HG03571 (cell line): ENCODE measurements at regions not wholly inside any gene's neighbourhood (a gene's known extent, or its start where the extent isn't known, plus 50 kb on each side); places are given as distances from the start of the nearest gene placed in this dataset.

Source experiments
- ATAC-seq: cut with Tn5 transposase; IDR thresholded peaks from one replicate; pipeline ENCODE4 v1.9.1; 2021; ENCODE audit not compliant: unreplicated experiment

GRCh38 chr6:139588076-139588639 lies 213.7 kb upstream of the CITED2 start:
- no peak for ATAC-seq

DNA sequence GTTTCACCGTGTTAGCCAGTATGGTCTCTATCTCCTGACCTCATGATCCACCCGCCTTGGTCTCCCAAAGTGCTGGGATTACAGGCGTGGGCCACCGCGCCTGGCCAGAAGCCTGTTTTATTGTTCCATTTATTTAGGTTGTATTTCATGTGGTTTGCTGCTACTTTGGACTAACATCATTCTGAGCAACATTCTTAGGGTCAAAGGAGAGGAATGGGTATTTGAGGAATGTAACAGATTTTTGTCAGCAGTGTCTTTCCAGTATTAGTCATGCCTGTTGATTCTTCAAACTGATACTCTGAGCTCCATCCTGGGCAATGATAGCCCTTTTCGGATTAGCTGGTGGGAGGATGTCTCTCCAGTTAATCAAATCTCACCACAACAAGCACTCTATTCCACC lies 213.0 kb upstream of the CITED2 start:
- no peak for ATAC-seq

DNA sequence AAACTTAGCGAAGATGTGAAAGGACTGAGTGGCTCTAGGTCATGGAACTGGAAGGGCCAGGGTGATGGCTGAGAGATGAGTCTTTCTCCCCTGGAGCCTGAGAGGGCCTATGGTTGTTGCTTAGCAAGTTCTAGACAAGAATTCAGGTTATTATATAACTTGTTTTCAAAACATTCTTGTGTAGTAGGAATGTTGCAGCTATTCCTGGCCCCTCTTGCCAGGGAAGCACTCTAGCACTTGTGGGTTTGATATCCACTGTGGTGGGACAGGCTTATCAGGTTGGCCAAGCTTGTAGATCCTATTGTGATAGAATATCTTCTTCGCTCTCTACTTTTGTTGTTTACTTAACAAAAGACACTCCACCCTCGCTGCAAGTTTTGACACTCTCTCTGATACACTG lies 211.8 kb upstream of the CITED2 start:
- ATAC-seq = no peak

GRCh38 chr6:139584599-139584998 lies 210.2 kb upstream of the CITED2 start:
- no peak for ATAC-seq

GRCh38 chr6:139583420-139583819 lies 209.0 kb upstream of the CITED2 start:
- no peak for ATAC-seq

DNA sequence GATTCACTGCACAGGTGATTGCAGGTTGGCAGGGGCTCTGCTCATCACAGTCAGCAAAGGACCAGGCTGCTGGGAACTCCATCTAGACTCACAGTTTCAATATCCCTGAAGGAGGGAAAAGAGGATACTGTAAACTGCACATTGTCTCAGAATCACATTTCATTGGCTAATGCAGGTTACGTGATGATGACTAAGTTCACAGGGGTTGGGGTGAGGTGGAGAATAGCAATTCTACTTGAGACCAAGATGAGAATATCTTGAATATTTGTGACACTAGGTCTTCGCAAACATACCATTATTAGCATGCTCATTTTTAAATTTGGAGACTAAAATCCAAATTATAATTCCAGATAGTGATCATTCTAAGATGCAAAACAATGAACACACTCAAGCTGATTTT lies 208.5 kb upstream of the CITED2 start:
- no peak for ATAC-seq

DNA sequence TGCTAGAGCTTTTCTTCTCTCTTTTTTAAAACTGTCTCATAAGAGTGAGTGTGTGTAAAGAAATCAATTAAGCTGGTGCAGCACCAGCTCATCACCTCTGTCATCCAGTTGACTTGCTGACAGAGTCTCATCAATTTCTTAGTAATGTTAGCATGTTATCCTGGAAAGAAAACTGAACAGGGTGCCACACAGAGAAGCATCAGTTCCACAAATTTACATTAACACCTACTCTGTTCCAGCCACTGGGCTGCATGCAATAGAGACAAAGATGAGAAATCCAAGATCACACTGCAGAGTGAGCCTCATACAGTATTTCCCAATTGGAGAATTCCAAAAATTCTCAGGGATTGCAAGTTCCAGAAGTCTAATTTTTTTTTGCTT lies 207.0 kb upstream of the CITED2 start:
- ATAC-seq = no peak

GRCh38 chr6:139580592-139581484 lies 206.4 kb upstream of the CITED2 start:
- no peak for ATAC-seq

DNA sequence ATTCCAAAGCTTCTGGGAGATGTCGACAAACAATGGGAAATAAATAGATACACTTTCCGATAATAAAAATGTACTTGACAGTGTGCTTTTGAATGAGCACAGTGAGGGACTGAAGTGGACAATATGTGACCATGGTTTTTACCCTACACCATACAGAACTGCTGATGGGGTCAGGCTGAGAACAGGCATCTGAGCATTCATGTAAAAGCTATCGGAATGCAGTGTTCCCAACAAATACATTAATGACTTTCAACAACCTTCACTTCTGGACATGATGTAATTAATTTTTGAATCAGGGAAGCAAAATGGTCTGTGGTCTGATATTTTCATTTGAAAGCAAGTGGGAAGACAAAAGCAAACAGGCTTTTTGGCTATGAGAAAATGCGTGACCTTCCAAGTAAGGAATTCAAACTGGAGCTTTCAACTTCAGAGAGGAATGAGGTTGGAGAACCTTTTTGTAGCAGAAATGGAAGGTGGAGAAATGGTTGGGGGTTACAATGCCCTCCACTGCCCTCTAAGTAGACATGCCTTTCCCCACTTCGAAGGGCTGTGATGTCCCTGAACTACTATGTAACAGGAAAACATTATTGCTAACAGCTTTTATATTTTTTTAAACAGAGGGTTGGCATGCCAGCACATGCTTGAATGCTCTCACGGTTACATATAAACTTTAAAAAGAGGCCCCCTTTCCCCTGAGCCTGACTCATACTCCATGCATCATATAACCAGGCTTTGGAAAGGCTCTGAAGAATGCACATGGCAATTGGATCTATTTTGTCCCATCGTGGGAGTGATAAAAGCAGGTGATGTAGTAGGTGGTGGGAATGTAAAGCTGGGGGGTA lies 203.5 kb upstream of the CITED2 start:
- no peak for ATAC-seq

GRCh38 chr6:139577124-139577762 lies 202.8 kb upstream of the CITED2 start:
- no peak for ATAC-seq

GRCh38 chr6:139572001-139572400 lies 197.6 kb upstream of the CITED2 start:
- ATAC-seq = no peak

GRCh38 chr6:139570166-139570565 lies 195.7 kb upstream of the CITED2 start:
- no peak for ATAC-seq

DNA sequence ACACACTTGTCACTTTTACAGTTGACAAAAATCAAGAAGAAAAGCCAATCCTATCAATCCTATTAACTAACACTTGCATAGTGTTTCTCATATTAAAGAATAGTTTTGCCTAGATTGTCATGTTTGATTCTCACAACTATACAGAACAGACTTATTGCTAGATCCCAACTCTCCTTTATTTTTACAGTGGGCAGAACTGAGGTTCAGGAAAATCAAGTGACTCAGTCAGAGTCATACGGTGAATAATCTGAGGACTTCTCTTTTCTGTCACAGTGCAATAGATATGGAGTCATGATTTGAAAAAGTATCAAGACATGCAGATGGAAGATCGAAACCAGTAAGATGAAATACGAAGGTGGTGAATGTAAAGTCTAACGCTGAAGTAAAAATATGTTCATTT lies 195.1 kb upstream of the CITED2 start:
- ATAC-seq = no peak

DNA sequence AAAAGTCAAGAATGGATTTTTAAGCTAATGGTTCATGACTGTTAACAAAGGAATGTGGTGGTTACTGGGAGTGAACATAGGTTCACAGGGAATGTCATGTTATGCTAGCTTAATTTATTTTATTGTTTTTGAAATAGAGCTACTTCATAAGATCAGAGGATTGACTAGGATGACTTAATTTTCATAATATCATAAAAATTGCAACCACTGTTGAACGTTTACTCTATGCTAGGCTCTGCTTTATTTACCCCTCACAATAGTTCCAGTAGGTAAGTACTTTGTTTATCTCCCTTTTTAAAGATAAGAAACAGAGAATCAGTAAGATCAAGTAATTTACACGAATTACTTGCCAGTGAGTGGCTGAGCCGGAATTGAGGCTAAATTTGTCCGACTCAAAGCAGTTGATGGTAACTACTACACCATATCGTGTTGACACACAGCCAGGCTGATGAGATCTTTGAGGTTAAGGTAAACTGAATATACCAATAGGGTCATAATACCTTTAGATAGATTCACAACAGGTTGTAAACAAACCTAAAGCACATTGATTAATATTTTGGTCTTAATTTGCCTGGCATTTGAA lies 194.6 kb upstream of the CITED2 start:
- ATAC-seq = no peak

GRCh38 chr6:139568151-139568955 lies 193.9 kb upstream of the CITED2 start:
- no peak for ATAC-seq

DNA sequence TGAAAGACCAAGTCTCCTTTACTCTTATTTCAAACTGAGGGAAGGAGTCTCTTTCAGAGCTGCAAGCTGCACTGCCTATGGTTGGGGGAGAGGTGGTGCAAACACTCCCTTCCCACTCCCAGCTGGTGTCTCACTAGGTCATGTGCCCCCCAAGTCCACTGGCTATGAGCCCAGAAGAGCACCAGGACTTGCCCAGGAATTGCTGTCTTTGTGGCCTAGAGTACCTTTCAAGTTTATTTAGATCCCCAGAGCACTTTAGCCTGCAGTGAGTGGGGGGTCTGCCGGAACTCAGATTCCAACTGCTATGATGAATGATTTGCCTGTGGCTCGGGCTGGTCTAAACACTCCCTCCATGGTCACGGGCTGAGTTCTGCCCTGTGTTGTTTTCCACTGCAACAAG lies 192.6 kb upstream of the CITED2 start:
- no peak for ATAC-seq

DNA sequence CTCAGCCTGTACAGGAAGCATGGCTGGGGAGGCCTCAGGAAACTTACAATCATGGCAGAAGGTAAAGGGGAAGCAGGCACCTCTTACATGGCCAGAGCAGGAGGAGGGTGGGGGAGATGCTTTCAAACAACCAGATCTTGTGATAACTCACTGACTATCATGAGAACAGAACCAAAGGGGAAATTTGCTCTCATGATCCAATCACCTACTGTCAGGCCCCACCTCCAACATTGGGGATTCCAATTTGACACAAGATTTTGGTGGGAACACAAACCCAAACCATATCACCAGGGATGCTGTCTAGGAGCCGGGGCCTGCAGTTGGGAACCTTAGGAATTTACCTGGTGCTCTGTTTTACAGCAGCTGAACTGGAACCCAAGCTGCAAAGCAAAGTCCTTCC lies 191.1 kb upstream of the CITED2 start:
- no peak for ATAC-seq

GRCh38 chr6:139557547-139557946 lies 183.1 kb upstream of the CITED2 start:
- ATAC-seq = no peak

DNA sequence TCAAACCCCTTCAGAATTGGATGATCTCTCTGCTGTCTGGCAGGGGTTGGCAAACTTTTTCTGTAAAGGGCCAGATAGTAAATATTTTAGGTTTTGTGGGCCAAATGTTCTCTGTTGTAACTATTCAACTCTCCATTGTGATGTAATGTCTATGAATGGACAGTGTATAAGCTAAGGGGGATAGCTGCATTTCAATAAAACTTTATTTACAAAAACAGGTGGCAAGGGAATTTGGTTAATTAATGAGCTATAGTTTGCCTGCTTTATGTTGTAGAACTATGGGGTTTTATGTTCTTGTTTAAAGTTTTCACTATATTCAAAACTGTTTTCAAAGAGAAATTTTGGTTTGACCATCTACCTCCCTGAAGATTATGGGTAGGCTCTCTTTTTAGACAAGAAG lies 182.1 kb upstream of the CITED2 start:
- ATAC-seq = no peak

GRCh38 chr6:139553916-139554315 lies 179.5 kb upstream of the CITED2 start:
- no peak for ATAC-seq
